H1 (cell line): ENCODE measurements at regions not wholly inside any gene's neighbourhood (a gene's known extent, or its start where the extent isn't known, plus 50 kb on each side); places are given as distances from the start of the nearest gene placed in this dataset.

Experiments
- CTCF ChIA-PET: fragments of 300-600 bp; sonication (Branson Sonifier 250); formaldehyde crosslinking; loops from one replicate; lab custom pipeline; 2021; ENCODE audit not compliant: partially characterized antibody; lab: Charles Lee
- POLR2A ChIA-PET: fragments of 300-600 bp; sonication (Branson Sonifier 250); formaldehyde crosslinking; loops from one replicate; lab custom pipeline; 2021; ENCODE audit warnings: inconsistent platforms; ENCODE audit not compliant: partially characterized antibody; lab: Charles Lee
- DNase-seq, 2 experiments: peaks; one replicate each; pipeline versions ENCODE4 v3.0.0 to v3.0.0-alpha.2; 2010 to 2022; ENCODE audit warnings: low spot score in 2 of 2, low read depth in 1 of 2, mixed read lengths in 1 of 2
- FAIRE-seq: peaks from 2 replicates; lab custom pipeline; 2011; peaks lifted over from hg19 to GRCh38; lab: Jason Lieb, UNC
- H2AFZ ChIP-seq: 2 replicates; pipeline ENCODE4 v1.8.1; 2012; ENCODE audit warnings: low read length, inconsistent platforms
- H2AK5ac ChIP-seq: 2 replicates; pipeline ENCODE4 v1.6.1; 2013; ENCODE audit warnings: low read depth, low read length
- H2BK120ac ChIP-seq: replicated peaks from 2 replicates; pipeline ENCODE3; 2013; ENCODE audit warnings: low read depth, low read length, inconsistent platforms
- H2BK12ac ChIP-seq: 2 replicates; pipeline ENCODE4 v1.6.1; 2013; ENCODE audit warnings: low read depth, low read length
- H2BK15ac ChIP-seq: 2 replicates; pipeline ENCODE4 v1.6.1; 2013; ENCODE audit warnings: low read length
- H2BK20ac ChIP-seq: 2 replicates; pipeline ENCODE4 v1.6.1; 2013; ENCODE audit warnings: low read length
- H2BK5ac ChIP-seq: 2 replicates; pipeline ENCODE4 v1.6.1; 2013; ENCODE audit warnings: low read depth, low read length
- H3K14ac ChIP-seq: 2 replicates; pipeline ENCODE4 v1.6.1; 2013; ENCODE audit warnings: inconsistent platforms; ENCODE audit not compliant: insufficient read length
- H3K18ac ChIP-seq: 2 replicates; pipeline ENCODE4 v1.6.1; 2013; ENCODE audit warnings: low read length; ENCODE audit errors: extremely low read depth
- H3K23ac ChIP-seq: 2 replicates; pipeline ENCODE4 v1.6.1; 2013; ENCODE audit warnings: inconsistent platforms; ENCODE audit not compliant: insufficient read length
- H3K23me2 ChIP-seq: 2 replicates; pipeline ENCODE4 v1.6.1; 2013; ENCODE audit warnings: low read depth, low read length
- H3K27ac ChIP-seq: 2 replicates; pipeline ENCODE4 v1.6.1; 2011; ENCODE audit warnings: low read depth, low read length, inconsistent platforms
- H3K27me3 ChIP-seq, 4 experiments: replicated peaks in 1 of 4; 1 replicate in 1 of 4; 2 replicates in 3 of 4; pipeline versions ENCODE4 v1.6.1 to v1.8.1; 2011 to 2013; ENCODE audit warnings: low read length in 3 of 4, mild to moderate bottlenecking in 3 of 4, inconsistent platforms in 2 of 4, mixed read lengths in 2 of 4, moderate library complexity in 1 of 4; ENCODE audit not compliant: control insufficient read depth in 3 of 4, insufficient read depth in 3 of 4; ENCODE audit errors: extremely low read depth in 1 of 4
- H3K36me3 ChIP-seq, 4 experiments: 2 replicates each; pipeline versions ENCODE4 v1.6.1 to v1.8.1; 2011 to 2013; ENCODE audit warnings: mild to moderate bottlenecking in 4 of 4, low read length in 3 of 4, moderate library complexity in 2 of 4, control low read depth in 1 of 4, inconsistent platforms in 1 of 4; ENCODE audit not compliant: insufficient read depth in 4 of 4, control insufficient read depth in 2 of 4
- H3K4ac ChIP-seq: replicated peaks from 2 replicates; pipeline ENCODE3; 2013; ENCODE audit warnings: low read length, low read depth, mixed read lengths, inconsistent platforms; ENCODE audit not compliant: insufficient read length
- H3K4me1 ChIP-seq, 4 experiments: replicated peaks in 1 of 4; 1 replicate in 1 of 4; 2 replicates in 3 of 4; pipeline versions ENCODE4 v1.6.1 to v1.8.1; 2011 to 2013; ENCODE audit warnings: low read length in 3 of 4, inconsistent platforms in 2 of 4, mixed read lengths in 1 of 4; ENCODE audit not compliant: insufficient read depth in 4 of 4, control insufficient read depth in 3 of 4
- H3K4me2 ChIP-seq, 2 experiments: 2 replicates each; pipeline versions ENCODE4 v1.6.1 to v1.8.1; 2011 to 2013; ENCODE audit warnings: low read depth in 2 of 2, low read length in 2 of 2, control low read depth in 1 of 2, inconsistent platforms in 1 of 2, mild to moderate bottlenecking in 1 of 2; ENCODE audit not compliant: insufficient read depth in 1 of 2
- H3K4me3 ChIP-seq, 4 experiments: fragments of 200-600, 300-600 bp in 1 of 4; sonication (generic), shearing (Covaris generic), sonication (Bioruptor Twin) in 1 of 4; 2 replicates each; pipeline versions ENCODE4 v1.5.1 to v1.8.1; 2011 to 2016; ENCODE audit warnings: low read length in 4 of 4, low read depth in 3 of 4, control low read depth in 2 of 4, inconsistent platforms in 2 of 4, mild to moderate bottlenecking in 2 of 4, mixed read lengths in 1 of 4, moderate library complexity in 1 of 4; ENCODE audit not compliant: insufficient read depth in 2 of 4; ENCODE audit errors: extremely low read depth in 1 of 4
- H3K56ac ChIP-seq: replicated peaks from 2 replicates; pipeline ENCODE3; 2013; ENCODE audit warnings: low read depth, mild to moderate bottlenecking, mixed read lengths, low read length, inconsistent platforms; ENCODE audit not compliant: insufficient read length
- H3K79me1 ChIP-seq: 2 replicates; pipeline ENCODE4 v1.6.1; 2013; ENCODE audit warnings: low read depth, low read length, control low read depth
- H3K79me2 ChIP-seq, 2 experiments: 2 replicates each; pipeline versions ENCODE4 v1.6.1 to v1.8.1; 2012 to 2013; ENCODE audit warnings: low read length in 2 of 2, mild to moderate bottlenecking in 2 of 2, inconsistent platforms in 1 of 2; ENCODE audit not compliant: insufficient read depth in 2 of 2, control insufficient read depth in 1 of 2
- H3K9ac ChIP-seq, 4 experiments: replicated peaks in 1 of 4; 1 replicate in 1 of 4; 2 replicates in 3 of 4; pipeline versions ENCODE4 v1.6.1 to v1.8.1; 2011 to 2013; ENCODE audit warnings: low read depth in 3 of 4, low read length in 3 of 4, control low read depth in 2 of 4, mild to moderate bottlenecking in 2 of 4, moderate library complexity in 2 of 4, inconsistent platforms in 1 of 4; ENCODE audit errors: extremely low read depth in 1 of 4
- H3K9me3 ChIP-seq, 2 experiments: 2 replicates each; pipeline versions ENCODE4 v1.6.1 to v1.8.1; 2012 to 2013; ENCODE audit warnings: mild to moderate bottlenecking in 2 of 2, moderate library complexity in 2 of 2, control low read depth in 1 of 2, inconsistent platforms in 1 of 2, low read depth in 1 of 2, low read length in 1 of 2, mixed read lengths in 1 of 2; ENCODE audit not compliant: insufficient read depth in 2 of 2
- H4K20me1 ChIP-seq, 2 experiments: replicated peaks in 1 of 2; 2 replicates each; pipeline versions ENCODE3 to v1.8.1; 2011 to 2013; ENCODE audit warnings: inconsistent platforms in 2 of 2, low read length in 2 of 2, mild to moderate bottlenecking in 1 of 2; ENCODE audit not compliant: insufficient read depth in 2 of 2, control insufficient read depth in 1 of 2
- H4K5ac ChIP-seq: 2 replicates; pipeline ENCODE4 v1.6.1; 2013; ENCODE audit warnings: low read length, low read depth, mixed read lengths, inconsistent platforms; ENCODE audit not compliant: insufficient read length
- H4K8ac ChIP-seq: 2 replicates; pipeline ENCODE4 v1.8.0; 2013; ENCODE audit warnings: mild to moderate bottlenecking, moderate library complexity, low read length, inconsistent platforms; ENCODE audit not compliant: insufficient read depth; ENCODE audit errors: extremely low read depth
- H4K91ac ChIP-seq: replicated peaks from 2 replicates; pipeline ENCODE3; 2013; ENCODE audit warnings: low read length, mixed read lengths, inconsistent platforms; ENCODE audit not compliant: insufficient read length
- CBX8 ChIP-seq: fragments of 300-800, 300-1000 bp; sonication (generic); IDR thresholded peaks from 2 replicates; pipeline ENCODE4 v1.7.1; 2016; ENCODE audit warnings: low read depth, low read length, borderline replicate concordance
- SP4 ChIP-seq: IDR thresholded peaks from 2 replicates; pipeline ENCODE4 v1.6.1; 2012; ENCODE audit warnings: low read length, inconsistent platforms
- TAF1 ChIP-seq: IDR thresholded peaks from 2 replicates; pipeline ENCODE4 v1.6.1; 2011; ENCODE audit warnings: mild to moderate bottlenecking, low read depth, low read length
- YY1 ChIP-seq: IDR thresholded peaks from 2 replicates; pipeline ENCODE4 v1.6.1; 2011; ENCODE audit warnings: low read depth, mild to moderate bottlenecking, low read length
- WGBS, 2 experiments: shearing (Covaris generic) in 1 of 2; methylation state at CpG; one replicate each; pipeline versions ENCODE4 v1.1.6 to v1.1.7; 2013 to 2015; ENCODE audit warnings: low lambda C conversion rate in 2 of 2, mixed read lengths in 2 of 2, inconsistent platforms in 1 of 2, low coverage in 1 of 2, missing lambda C conversion rate in 1 of 2; ENCODE audit not compliant: insufficient replicate concordance in 2 of 2, insufficient coverage in 1 of 2, insufficient read length in 1 of 2; ENCODE audit errors: extremely low coverage in 1 of 2, missing lambda C conversion rate in 1 of 2; 5-methylcytosine and 5-hydroxymethylcytosine counted together
- TF ChIP-seq, protein P1 (sequence below), 3 experiments: IDR thresholded peaks; 1 replicate in 2 of 3; 2 replicates in 1 of 3; pipeline versions ENCODE4 v1.5.1 to v1.6.1; 2011; ENCODE audit warnings: low read length in 3 of 3, mild to moderate bottlenecking in 3 of 3, inconsistent platforms in 2 of 3, low read depth in 1 of 3, moderate library complexity in 1 of 3; ENCODE audit not compliant: insufficient read depth in 1 of 3; ENCODE audit errors: control extremely low read depth in 1 of 3

DNA sequence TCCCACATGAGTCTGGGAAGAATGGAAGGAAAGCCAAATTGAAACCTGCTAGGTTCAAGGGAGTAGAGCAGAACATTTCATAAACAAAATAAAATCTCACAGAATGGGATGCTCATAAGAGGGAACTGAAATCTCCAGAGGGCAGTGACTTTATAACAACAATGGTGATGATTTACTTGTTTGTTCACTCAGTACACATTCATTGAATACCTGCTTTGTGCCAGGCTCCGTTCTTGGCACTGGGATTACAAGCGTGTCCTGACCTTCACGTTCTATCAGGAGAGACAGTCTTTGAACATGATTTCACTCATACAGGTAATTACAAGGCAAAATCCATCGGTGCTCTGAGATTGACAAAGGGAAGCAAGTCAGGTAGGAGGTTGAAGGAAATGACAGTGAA, 356.3 kb downstream of the HAPSTR1 start:
- H3K9ac ChIP-seq: no peak overlapping the region
- peak overlapping the region; percentile 21; the same call in 1 of the 2 replicates for H2BK12ac ChIP-seq
- H3K4me1 ChIP-seq: peaks cover 0 to 7% (median 3%) of the 10 kb centered on the region in 4 experiments; a peak in 3 of 7 replicates
- DNase-seq: no peak
- no peak overlapping the region for H2BK15ac ChIP-seq
- no peak overlapping the region for H3K4me2 ChIP-seq
- H4K5ac ChIP-seq: no peak overlapping the region
- peaks cover 0 to 1% (median 0%) of the 10 kb centered on the region in 4 experiments; a peak in 1 of 7 replicates for H3K27me3 ChIP-seq
- no peaks in the 10 kb centered on the region for H3K9me3 ChIP-seq
- no peak overlapping the region for H2BK5ac ChIP-seq
- H3K27ac ChIP-seq: no peak overlapping the region
- H3K56ac ChIP-seq: no peak overlapping the region
- no peak overlapping the region for H3K14ac ChIP-seq
- POLR2A ChIA-PET: no interaction called here
- no peak overlapping the region for H4K91ac ChIP-seq
- no peak overlapping the region for H3K4me3 ChIP-seq
- no peak overlapping the region for H3K4ac ChIP-seq
- H4K20me1 ChIP-seq: no peaks in the 10 kb centered on the region
- H2BK20ac ChIP-seq: 0 out of 2 replicates have a peak overlapping the region, but pooled peaks have one; percentile 1
- no peak overlapping the region for H4K8ac ChIP-seq
- H2AK5ac ChIP-seq: no peak overlapping the region
- H2AFZ ChIP-seq: no peak overlapping the region
- H3K36me3 ChIP-seq: no peaks in the 10 kb centered on the region
- no peak overlapping the region for H3K18ac ChIP-seq
- no peak overlapping the region for H3K23ac ChIP-seq
- H3K79me2 ChIP-seq: no peaks in the 10 kb centered on the region
- CTCF ChIA-PET: interaction anchor here (0.8 kb wide), 1 partner anchor 189 kb away, joined by 4 read pairs; no protein-coding TSS in a partner anchor
- H2BK120ac ChIP-seq: no peak overlapping the region
- no peaks in the 10 kb centered on the region for H3K23me2 ChIP-seq
- H3K79me1 ChIP-seq: no peaks in the 10 kb centered on the region
- no peak for FAIRE-seq
- 79% methylated on average over 4 of the region's 4 CpGs; no CpG with 5 or more reads in 1 of the 2 experiments for WGBS, 2 experiments
- TF ChIP-seq TAF1 (no peak), CBX8 (no peak), YY1 (no peak), SP4 (no peak)
- TF ChIP-seq, protein P1, sequence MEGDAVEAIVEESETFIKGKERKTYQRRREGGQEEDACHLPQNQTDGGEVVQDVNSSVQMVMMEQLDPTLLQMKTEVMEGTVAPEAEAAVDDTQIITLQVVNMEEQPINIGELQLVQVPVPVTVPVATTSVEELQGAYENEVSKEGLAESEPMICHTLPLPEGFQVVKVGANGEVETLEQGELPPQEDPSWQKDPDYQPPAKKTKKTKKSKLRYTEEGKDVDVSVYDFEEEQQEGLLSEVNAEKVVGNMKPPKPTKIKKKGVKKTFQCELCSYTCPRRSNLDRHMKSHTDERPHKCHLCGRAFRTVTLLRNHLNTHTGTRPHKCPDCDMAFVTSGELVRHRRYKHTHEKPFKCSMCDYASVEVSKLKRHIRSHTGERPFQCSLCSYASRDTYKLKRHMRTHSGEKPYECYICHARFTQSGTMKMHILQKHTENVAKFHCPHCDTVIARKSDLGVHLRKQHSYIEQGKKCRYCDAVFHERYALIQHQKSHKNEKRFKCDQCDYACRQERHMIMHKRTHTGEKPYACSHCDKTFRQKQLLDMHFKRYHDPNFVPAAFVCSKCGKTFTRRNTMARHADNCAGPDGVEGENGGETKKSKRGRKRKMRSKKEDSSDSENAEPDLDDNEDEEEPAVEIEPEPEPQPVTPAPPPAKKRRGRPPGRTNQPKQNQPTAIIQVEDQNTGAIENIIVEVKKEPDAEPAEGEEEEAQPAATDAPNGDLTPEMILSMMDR (IDR thresholded peaks at IDR 0.05; ENCODE audit: control extremely low read depth in 1 of 3, insufficient read depth in 1 of 3, low read depth in 1 of 3, low read length in 3 of 3): no peak
